ENCODE measurements at regions not wholly inside any gene's neighbourhood (a gene's known extent, or its start where the extent isn't known, plus 50 kb on each side); places are given as distances from the start of the nearest gene placed in this dataset.

- no peak for DNase-seq
- no peak for TF ChIP-seq CTCF (IDR thresholded peaks at IDR 0.05; ENCODE audit: insufficient read depth in 1 of 2, low read depth in 1 of 2, low read length in 1 of 2, severe bottlenecking in 1 of 2, unreplicated experiment in 1 of 2)
- H3K9me3 Mint-ChIP-seq (ENCODE audit: unreplicated experiment), result no peaks in the 10 kb centered on the region
Measured at GRCh38 chr17:11081342-11081741, 159.7 kb upstream of the SHISA6 start.

GRCh38 chr17:11077673-11078072 lies 163.3 kb upstream of the SHISA6 start:
- no peak overlapping the region for H3K4me3 Mint-ChIP-seq (ENCODE audit: unreplicated experiment)
- Histone ChIP-seq H3K36me3 (ENCODE audit: control insufficient read depth, insufficient read depth, low read length) (no peaks in the 10 kb centered on the region), H3K4me1 (no peaks in the 10 kb centered on the region), H3K9me3 (no peaks in the 10 kb centered on the region), H3K27me3 (replicated peaks; ENCODE audit: control insufficient read depth, insufficient read depth, low read length) (no peaks in the 10 kb centered on the region), H3K4me3 (ENCODE audit: low read depth, low read length) (no peak overlapping the region)
- no peak overlapping the region for H3K27ac Mint-ChIP-seq (ENCODE audit: unreplicated experiment)
- no peak for TF ChIP-seq CTCF (IDR thresholded peaks at IDR 0.05; ENCODE audit: insufficient read depth in 1 of 2, low read depth in 1 of 2, low read length in 1 of 2, severe bottlenecking in 1 of 2, unreplicated experiment in 1 of 2)
- H3K27me3 Mint-ChIP-seq (ENCODE audit: insufficient read depth, unreplicated experiment), result no peaks in the 10 kb centered on the region
- no TSS peak for BruUV-seq (replicated peaks)
- no peaks in the 10 kb centered on the region for H3K4me1 Mint-ChIP-seq (ENCODE audit: low read depth, unreplicated experiment)
- ChIA-PET CTCF (no interaction called here), POLR2A (no interaction called here)
- DNase-seq, result no peak
- no peaks in the 10 kb centered on the region for H3K9me3 Mint-ChIP-seq (ENCODE audit: unreplicated experiment)
- no peaks in the 10 kb centered on the region for H3K36me3 Mint-ChIP-seq (ENCODE audit: insufficient read depth, unreplicated experiment)
- intact Hi-C loops (cut with micrococcal nuclease; ENCODE audit: unreplicated experiment), result no loop called here

More at GRCh38 chr17:11081342-11081741, 159.7 kb upstream of the SHISA6 start:
- H3K27me3 ChIP-seq (replicated peaks; ENCODE audit: control insufficient read depth, insufficient read depth, low read length), result no peaks in the 10 kb centered on the region
- ChIA-PET CTCF (no interaction called here), POLR2A (no interaction called here)
- no peaks in the 10 kb centered on the region for H3K4me1 ChIP-seq
- Mint-ChIP-seq H3K27me3 (ENCODE audit: insufficient read depth, unreplicated experiment) (no peaks in the 10 kb centered on the region), H3K4me1 (ENCODE audit: low read depth, unreplicated experiment) (no peaks in the 10 kb centered on the region), H3K36me3 (ENCODE audit: insufficient read depth, unreplicated experiment) (no peaks in the 10 kb centered on the region), H3K4me3 (ENCODE audit: unreplicated experiment) (no peak overlapping the region), H3K27ac (ENCODE audit: unreplicated experiment) (no peak overlapping the region)
- no peaks in the 10 kb centered on the region for H3K9me3 ChIP-seq
- intact Hi-C loops (cut with micrococcal nuclease; ENCODE audit: unreplicated experiment), result no loop called here
- no TSS peak for BruUV-seq (replicated peaks)
- H3K36me3 ChIP-seq (ENCODE audit: control insufficient read depth, insufficient read depth, low read length), result no peaks in the 10 kb centered on the region
- no peak overlapping the region for H3K4me3 ChIP-seq (ENCODE audit: low read depth, low read length)

- Mint-ChIP-seq H3K36me3 (ENCODE audit: insufficient read depth, unreplicated experiment) (no peaks in the 10 kb centered on the region), H3K27ac (ENCODE audit: unreplicated experiment) (no peak overlapping the region), H3K4me1 (ENCODE audit: low read depth, unreplicated experiment) (no peaks in the 10 kb centered on the region), H3K4me3 (ENCODE audit: unreplicated experiment) (no peak overlapping the region), H3K27me3 (ENCODE audit: insufficient read depth, unreplicated experiment) (no peaks in the 10 kb centered on the region), H3K9me3 (ENCODE audit: unreplicated experiment) (peaks cover 11% of the 10 kb centered on the region)
- POLR2A ChIA-PET, result no interaction called here
- Histone ChIP-seq H3K4me3 (ENCODE audit: low read depth, low read length) (no peak overlapping the region), H3K4me1 (no peaks in the 10 kb centered on the region), H3K36me3 (ENCODE audit: control insufficient read depth, insufficient read depth, low read length) (no peaks in the 10 kb centered on the region), H3K9me3 (no peaks in the 10 kb centered on the region), H3K27me3 (replicated peaks; ENCODE audit: control insufficient read depth, insufficient read depth, low read length) (no peaks in the 10 kb centered on the region)
- no TSS peak for BruUV-seq (replicated peaks)
- no peak for DNase-seq
- CTCF ChIA-PET, result no interaction called here
- no peak for TF ChIP-seq CTCF (IDR thresholded peaks at IDR 0.05; ENCODE audit: insufficient read depth in 1 of 2, low read depth in 1 of 2, low read length in 1 of 2, severe bottlenecking in 1 of 2, unreplicated experiment in 1 of 2)
- intact Hi-C loops (cut with micrococcal nuclease; ENCODE audit: unreplicated experiment), result no loop called here
Measured at GRCh38 chr17:11074451-11074850, 166.6 kb upstream of the SHISA6 start.
